GM13977 (cell line): ENCODE measurements at regions not wholly inside any gene's neighbourhood (a gene's known extent, or its start where the extent isn't known, plus 50 kb on each side); places are given as distances from the start of the nearest gene placed in this dataset.

Experiments
- DNase-seq: peaks from one replicate; pipeline ENCODE4 v3.0.0; 2012; ENCODE audit warnings: low spot score
- CTCF ChIP-seq: IDR thresholded peaks from 2 replicates; pipeline ENCODE4 v1.5.1; 2012; ENCODE audit warnings: mild to moderate bottlenecking, control low read depth; ENCODE audit not compliant: insufficient read depth; ENCODE audit errors: extremely low read depth, missing control alignments
- in situ Hi-C: fragments of 300-500 bp; cut with MboI; formaldehyde crosslinking; loops from one replicate; pipeline ENCODE4 v1.12.0; 2022; ENCODE audit warnings: low sequenced_read_pairs, low pct_unique_long_range_greater_than_20kb, mixed read lengths, inconsistent platforms; ENCODE audit not compliant: unreplicated experiment

GRCh38 chr15:66832664-66833063, 130.6 kb downstream of the SMAD6 start:
- DNase-seq: no peak
- in situ Hi-C loops: no loop called here
- no peak for TF ChIP-seq CTCF

GRCh38 chr15:66833371-66833770, 131.3 kb downstream of the SMAD6 start:
- DNase-seq: no peak
- in situ Hi-C loops: no loop called here
- no peak for TF ChIP-seq CTCF

GRCh38 chr15:66833803-66834202, 131.8 kb downstream of the SMAD6 start:
- TF ChIP-seq CTCF: no peak
- in situ Hi-C loops: no loop called here
- no peak for DNase-seq

GRCh38 chr15:66834881-66835878, 133.1 kb downstream of the SMAD6 start:
- no peak for DNase-seq
- TF ChIP-seq CTCF: no peak
- in situ Hi-C loops: no loop called here

GRCh38 chr15:66836231-66837030, 134.4 kb downstream of the SMAD6 start:
- DNase-seq: no peak
- in situ Hi-C loops: no loop called here
- no peak for TF ChIP-seq CTCF

GRCh38 chr15:66838202-66838601, 136.2 kb downstream of the SMAD6 start:
- DNase-seq: no peak
- TF ChIP-seq CTCF: no peak
- in situ Hi-C loops: no loop called here
